Memory B cell (primary cell): ENCODE measurements at regions not wholly inside any gene's neighbourhood (a gene's known extent, or its start where the extent isn't known, plus 50 kb on each side); places are given as distances from the start of the nearest gene placed in this dataset.

Experiments
- ATAC-seq: fragments of 150-1000 bp; cut with Tn5 transposase; 2 replicates; pipeline ENCODE4 v1.10.0; 2021; ENCODE audit warnings: low read depth, mild to moderate bottlenecking, moderate library complexity
- DNase-seq, 2 donors: peaks; one replicate each; pipeline ENCODE4 v3.0.0; 2022; ENCODE audit warnings: low spot score in 2 of 2
- H3K27ac Mint-ChIP-seq: one replicate; pipeline ENCODE4 v1.8.0; 2022; ENCODE audit warnings: mild to moderate bottlenecking, moderate library complexity, mixed read lengths
- H3K27me3 Mint-ChIP-seq: one replicate; pipeline ENCODE4 v1.8.0; 2022; ENCODE audit warnings: mixed read lengths
- H3K36me3 Mint-ChIP-seq: one replicate; pipeline ENCODE4 v1.8.0; 2022; ENCODE audit warnings: mild to moderate bottlenecking, mixed read lengths
- H3K4me1 Mint-ChIP-seq: one replicate; pipeline ENCODE4 v1.8.0; 2022; ENCODE audit warnings: mixed read lengths
- H3K4me3 Mint-ChIP-seq: one replicate; pipeline ENCODE4 v1.8.0; 2022; ENCODE audit warnings: mild to moderate bottlenecking, moderate library complexity, mixed read lengths
- H3K9me3 Mint-ChIP-seq: one replicate; pipeline ENCODE4 v1.8.0; 2022; ENCODE audit warnings: mixed read lengths

DNA sequence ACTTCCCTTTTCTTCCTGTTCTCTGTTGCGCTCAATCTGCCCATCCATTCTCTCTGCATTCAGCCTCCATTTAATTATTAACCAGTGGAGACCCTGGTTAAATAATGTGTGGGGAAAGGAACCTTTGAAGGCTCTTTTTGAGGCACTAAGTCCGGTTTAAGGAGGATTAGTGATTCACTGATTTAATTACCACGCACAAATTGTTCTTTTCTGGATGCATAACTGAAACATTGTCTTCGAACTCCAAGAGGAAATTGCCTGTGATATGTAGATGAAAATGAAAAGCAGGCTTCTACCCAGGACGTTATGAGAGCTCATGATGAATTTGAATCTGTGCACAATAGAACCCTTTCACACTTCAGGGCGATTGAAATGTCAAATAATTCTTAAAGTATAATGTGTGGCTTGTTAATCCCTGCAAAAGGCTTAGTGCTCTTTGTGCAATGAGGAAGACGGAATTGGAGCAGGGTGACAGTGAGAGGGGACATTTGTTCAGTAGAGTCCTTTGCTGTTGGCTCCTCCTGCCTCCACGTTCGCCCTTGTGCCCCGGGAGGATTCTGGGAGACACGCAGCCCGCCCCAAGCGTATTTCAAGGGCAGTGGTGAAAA lies 51.1 kb upstream of the ZNF236 start:
- H3K9me3 Mint-ChIP-seq: peaks cover 6% of the 10 kb centered on the region
- no peak overlapping the region for H3K4me3 Mint-ChIP-seq
- H3K27ac Mint-ChIP-seq: no peak overlapping the region
- H3K36me3 Mint-ChIP-seq: peaks cover 2% of the 10 kb centered on the region
- peaks cover 3% of the 10 kb centered on the region for H3K4me1 Mint-ChIP-seq
- peaks cover 12% of the 10 kb centered on the region for H3K27me3 Mint-ChIP-seq
- no peak for DNase-seq
- ATAC-seq: no peak

DNA sequence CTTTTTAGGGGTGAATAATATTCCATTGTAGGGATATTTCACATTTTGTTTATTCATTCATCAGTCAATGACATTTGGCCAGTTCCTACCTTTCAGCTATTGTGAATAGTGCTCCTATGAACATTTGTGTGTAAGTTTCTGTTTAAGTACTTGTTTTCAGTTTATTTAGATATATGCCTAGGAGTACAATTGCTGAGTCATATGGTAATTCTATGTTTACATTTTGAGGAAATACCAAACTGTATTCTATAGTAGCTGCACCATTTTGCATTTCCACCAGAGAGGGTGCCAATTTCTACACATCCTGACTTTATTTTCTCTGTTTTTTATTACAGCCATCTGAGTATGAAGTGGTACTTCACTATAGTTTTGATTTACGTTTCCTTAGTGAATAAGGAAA lies 54.4 kb upstream of the ZNF236 start:
- H3K4me3 Mint-ChIP-seq: no peak overlapping the region
- no peak for DNase-seq
- H3K36me3 Mint-ChIP-seq: peaks cover 2% of the 10 kb centered on the region
- peaks cover 6% of the 10 kb centered on the region for H3K9me3 Mint-ChIP-seq
- ATAC-seq: no peak
- peaks cover 3% of the 10 kb centered on the region for H3K4me1 Mint-ChIP-seq
- H3K27me3 Mint-ChIP-seq: peaks cover 15% of the 10 kb centered on the region
- no peak overlapping the region for H3K27ac Mint-ChIP-seq

DNA sequence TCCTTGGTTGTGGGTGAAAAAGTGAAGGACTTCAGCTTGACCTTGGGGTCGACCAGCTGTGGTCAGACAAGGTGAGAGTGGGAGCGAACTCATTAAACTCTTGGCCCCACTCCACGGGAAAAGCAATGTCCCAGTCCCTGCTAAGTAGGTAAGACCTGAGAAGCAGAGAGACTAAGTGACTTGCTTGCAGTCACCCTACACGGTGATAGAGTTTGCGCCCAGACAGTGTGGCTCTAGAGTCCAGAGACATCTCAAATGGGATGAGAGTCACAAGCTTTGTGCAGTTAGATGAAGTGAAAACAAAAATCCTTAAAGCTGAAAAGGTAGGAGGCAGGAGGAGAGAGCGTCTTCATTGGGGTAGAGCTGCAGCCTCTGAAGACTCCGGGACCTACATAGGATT lies 55.9 kb upstream of the ZNF236 start:
- no peak overlapping the region for H3K4me3 Mint-ChIP-seq
- H3K27ac Mint-ChIP-seq: no peak overlapping the region
- peaks cover 5% of the 10 kb centered on the region for H3K4me1 Mint-ChIP-seq

DNA sequence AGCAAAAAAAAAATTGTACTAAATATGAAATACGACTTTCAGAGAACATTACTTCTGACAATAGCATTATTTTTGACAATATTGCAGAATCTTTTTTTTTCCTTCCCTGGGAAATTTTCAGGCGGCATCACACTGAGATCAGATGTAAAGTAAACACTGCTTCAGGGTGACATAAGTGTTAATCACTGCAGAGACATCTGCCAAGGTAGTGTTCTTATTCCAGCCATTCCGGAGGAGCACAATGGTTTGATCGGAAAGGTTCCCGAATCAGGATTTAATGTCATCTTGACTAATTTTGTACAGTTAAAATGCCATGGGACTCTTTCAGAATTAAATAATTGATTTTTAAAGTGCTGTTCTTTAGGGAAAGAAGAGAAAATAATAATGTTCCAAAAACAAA lies 56.7 kb upstream of the ZNF236 start:
- Mint-ChIP-seq H3K4me3 (no peak overlapping the region), H3K4me1 (peaks cover 5% of the 10 kb centered on the region), H3K9me3 (peaks cover 9% of the 10 kb centered on the region), H3K36me3 (no peaks in the 10 kb centered on the region), H3K27me3 (peaks cover 6% of the 10 kb centered on the region), H3K27ac (no peak overlapping the region)
- ATAC-seq (no peak), DNase-seq (no peak)

More for the DNA sequence above, 55.9 kb upstream of the ZNF236 start:
- no peak for DNase-seq
- Mint-ChIP-seq H3K27me3 (peaks cover 6% of the 10 kb centered on the region), H3K36me3 (no peaks in the 10 kb centered on the region), H3K9me3 (peaks cover 9% of the 10 kb centered on the region)
- ATAC-seq: no peak

DNA sequence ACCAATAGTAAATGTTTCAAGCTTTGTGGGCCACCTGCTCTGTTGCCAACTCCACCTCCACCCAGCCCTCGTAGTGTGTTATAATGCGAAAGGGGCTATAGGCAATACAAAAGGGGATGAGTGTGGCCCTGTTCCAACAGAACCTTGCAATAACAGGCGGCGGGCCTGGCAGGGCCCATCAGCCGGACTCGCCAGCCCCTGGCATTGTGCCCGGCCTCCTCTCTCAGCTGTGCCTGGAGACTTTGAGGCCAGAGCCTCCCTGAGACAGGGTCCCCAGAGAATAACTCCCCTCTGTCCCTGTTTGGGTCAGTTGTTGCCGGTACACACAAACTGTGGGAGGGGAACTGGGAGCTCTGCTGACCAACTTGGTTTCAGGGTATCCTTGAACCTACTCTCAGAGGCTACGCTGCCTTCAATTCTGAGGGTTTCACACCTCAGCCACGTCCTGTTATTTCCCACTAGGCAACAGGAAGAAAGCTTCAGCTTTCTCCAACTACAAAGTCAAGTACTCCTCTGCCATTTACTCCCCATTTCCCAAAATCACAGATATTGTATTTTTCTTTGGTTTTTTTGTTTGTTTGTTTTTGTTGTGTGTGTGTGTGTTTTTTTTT lies 58.0 kb upstream of the ZNF236 start:
- no peak for DNase-seq
- no peaks in the 10 kb centered on the region for H3K36me3 Mint-ChIP-seq
- peaks cover 6% of the 10 kb centered on the region for H3K27me3 Mint-ChIP-seq
- peaks cover 5% of the 10 kb centered on the region for H3K4me1 Mint-ChIP-seq
- H3K9me3 Mint-ChIP-seq: peaks cover 9% of the 10 kb centered on the region
- no peak overlapping the region for H3K27ac Mint-ChIP-seq
- no peak overlapping the region for H3K4me3 Mint-ChIP-seq
- no peak for ATAC-seq

DNA sequence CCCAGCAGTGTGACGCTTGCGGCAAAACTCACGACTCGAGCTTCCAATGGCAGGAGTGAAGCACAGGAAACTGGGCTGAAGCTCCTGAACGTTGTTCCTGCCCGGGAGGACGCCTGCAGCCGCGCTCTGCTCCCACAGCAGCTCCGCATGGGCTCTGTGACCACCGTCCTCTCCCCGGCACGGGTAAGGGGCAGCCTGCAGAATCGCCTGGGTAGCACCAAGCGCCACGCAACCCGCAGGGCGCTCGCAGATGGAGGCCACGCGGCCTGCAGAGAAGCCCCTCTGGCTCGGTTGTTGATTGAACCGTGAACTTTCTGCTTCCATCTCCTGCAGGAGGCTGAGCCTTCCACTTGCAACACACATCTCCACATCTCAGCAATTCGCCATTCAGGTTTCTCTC lies 63.3 kb upstream of the ZNF236 start:
- H3K9me3 Mint-ChIP-seq: peaks cover 4% of the 10 kb centered on the region
- H3K27ac Mint-ChIP-seq: no peak overlapping the region
- no peaks in the 10 kb centered on the region for H3K36me3 Mint-ChIP-seq
- no peak overlapping the region for H3K4me3 Mint-ChIP-seq
- DNase-seq (no peak), ATAC-seq (no peak)
- peaks cover 5% of the 10 kb centered on the region for H3K4me1 Mint-ChIP-seq
- no peaks in the 10 kb centered on the region for H3K27me3 Mint-ChIP-seq

DNA sequence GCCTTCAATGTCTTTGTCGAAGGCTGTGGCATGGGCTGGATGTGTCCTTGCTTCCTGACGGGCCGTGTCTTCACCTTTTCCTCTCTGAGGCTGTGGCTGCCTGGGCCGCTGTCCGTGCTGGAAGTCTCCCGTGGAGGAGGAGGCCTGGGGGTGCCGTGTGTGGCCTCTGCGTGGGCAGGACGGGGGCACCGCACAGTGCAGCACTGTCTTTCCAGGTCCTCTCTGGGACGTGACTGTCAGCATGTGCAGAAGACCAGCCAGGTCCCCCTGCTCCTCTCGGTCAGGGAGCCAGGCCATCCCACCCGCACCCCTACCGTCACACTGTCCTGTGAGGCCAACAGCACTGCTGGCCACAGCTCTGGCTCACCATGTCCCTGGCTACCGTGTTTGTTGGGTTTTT lies 64.4 kb upstream of the ZNF236 start:
- Mint-ChIP-seq H3K27me3 (no peaks in the 10 kb centered on the region), H3K4me3 (no peak overlapping the region), H3K36me3 (no peaks in the 10 kb centered on the region), H3K4me1 (peaks cover 5% of the 10 kb centered on the region), H3K27ac (no peak overlapping the region), H3K9me3 (peaks cover 4% of the 10 kb centered on the region)
- no peak for DNase-seq
- no peak for ATAC-seq

DNA sequence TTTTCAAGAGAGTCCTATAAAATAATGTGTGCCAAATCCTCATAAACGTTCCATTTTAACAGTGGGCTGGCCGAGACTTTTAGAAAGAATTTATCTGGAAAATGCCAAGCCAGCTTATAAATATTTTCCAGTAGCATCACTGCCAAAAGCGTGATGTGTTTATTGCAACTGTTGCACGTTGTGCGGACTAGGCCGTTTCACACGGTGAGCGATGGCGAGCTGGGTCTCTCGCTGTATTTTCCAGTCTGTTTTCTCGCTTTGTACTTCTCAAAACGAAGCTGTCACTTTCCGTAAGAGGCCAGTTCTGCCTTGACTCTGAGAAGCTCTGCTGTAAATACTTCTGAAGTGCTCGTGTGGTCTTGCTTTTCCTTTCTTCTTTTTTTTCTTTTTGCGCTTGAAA lies 65.0 kb upstream of the ZNF236 start:
- Mint-ChIP-seq H3K4me1 (peaks cover 5% of the 10 kb centered on the region), H3K27me3 (no peaks in the 10 kb centered on the region), H3K4me3 (no peak overlapping the region), H3K9me3 (peaks cover 4% of the 10 kb centered on the region), H3K27ac (no peak overlapping the region), H3K36me3 (no peaks in the 10 kb centered on the region)
- DNase-seq: no peak
- no peak for ATAC-seq

DNA sequence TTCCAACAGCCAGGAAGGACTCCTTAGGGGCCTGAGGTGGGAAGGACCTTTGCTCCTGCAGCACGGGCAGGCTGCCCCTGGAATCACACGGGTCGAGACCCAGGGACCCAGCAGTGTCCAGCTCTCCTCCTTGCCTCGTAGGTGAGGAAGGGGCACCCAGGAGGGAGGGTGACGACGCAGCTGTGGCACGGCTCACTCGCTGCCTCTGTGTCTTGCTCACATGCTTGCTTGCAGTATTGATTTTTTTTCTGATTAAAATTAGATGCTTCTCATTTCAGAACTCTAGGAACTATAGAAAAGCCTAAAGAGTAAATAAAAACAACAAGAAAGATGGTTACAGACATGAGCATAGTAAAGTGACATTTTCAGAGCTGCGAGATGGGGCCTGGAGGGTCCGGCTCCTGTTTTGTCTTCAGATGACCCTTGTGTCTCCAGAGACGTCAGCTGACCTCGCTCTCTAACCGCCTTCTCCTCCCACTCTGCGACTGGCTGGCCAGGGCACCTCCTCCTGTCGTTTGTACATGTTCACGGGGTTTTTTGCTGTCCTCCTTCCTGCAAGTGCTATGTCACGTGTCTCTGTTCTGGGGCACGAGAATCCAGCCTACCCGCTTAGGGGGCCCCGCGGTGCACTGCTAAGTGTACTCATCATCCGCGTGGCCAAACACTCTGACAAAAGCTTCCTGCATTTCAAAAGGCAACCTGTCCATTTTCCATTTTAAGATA lies 65.7 kb upstream of the ZNF236 start:
- H3K4me1 Mint-ChIP-seq: peaks cover 3% of the 10 kb centered on the region

DNA sequence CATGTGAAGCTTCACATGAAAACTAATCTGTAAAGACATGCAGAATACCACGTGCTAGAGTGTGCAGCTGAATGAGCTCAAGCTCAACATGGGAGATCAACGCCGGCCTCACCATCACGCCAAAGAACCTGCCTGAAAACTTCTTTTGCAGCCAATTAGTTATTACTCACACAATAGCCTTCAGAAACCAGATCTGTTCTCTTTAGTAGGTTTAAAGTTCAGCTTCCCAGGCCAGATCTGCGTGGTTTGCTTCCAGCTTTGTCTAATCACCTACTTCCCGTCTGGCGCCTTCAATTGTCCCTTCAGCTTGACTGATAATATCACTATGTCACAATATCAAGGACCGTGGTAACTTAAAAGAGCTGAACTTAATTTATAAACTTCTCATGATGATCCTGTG lies 68.0 kb upstream of the ZNF236 start:
- Mint-ChIP-seq H3K27me3 (no peaks in the 10 kb centered on the region), H3K9me3 (peaks cover 7% of the 10 kb centered on the region), H3K4me1 (no peaks in the 10 kb centered on the region), H3K36me3 (peaks cover 6% of the 10 kb centered on the region), H3K4me3 (no peak overlapping the region), H3K27ac (no peak overlapping the region)
- no peak for ATAC-seq
- DNase-seq: no peak

More for the DNA sequence above, 65.7 kb upstream of the ZNF236 start:
- DNase-seq (no peak), ATAC-seq (no peak)
- Mint-ChIP-seq H3K27me3 (no peaks in the 10 kb centered on the region), H3K36me3 (no peaks in the 10 kb centered on the region), H3K27ac (no peak overlapping the region), H3K4me3 (no peak overlapping the region), H3K9me3 (peaks cover 4% of the 10 kb centered on the region)

DNA sequence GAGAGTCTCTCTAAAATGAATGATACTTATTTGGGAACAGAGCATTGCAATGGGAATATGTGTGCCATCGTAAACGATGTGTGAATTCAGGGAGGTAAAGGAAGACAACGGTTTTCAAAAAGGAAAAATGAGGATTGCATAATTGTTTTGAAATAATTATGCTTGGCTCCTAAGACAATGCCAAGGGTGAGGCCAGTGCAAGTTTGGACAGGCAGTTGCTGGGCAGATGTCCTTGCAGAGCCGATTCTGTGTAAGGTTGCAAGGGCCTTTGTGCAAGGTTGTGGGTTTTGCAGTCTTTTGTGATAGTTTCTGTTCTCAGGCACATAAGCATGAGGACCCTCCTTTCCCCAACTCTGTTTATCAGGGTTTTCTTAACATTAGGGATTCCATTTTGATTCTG lies 70.0 kb upstream of the ZNF236 start:
- H3K4me3 Mint-ChIP-seq: no peak overlapping the region
- H3K36me3 Mint-ChIP-seq: peaks cover 6% of the 10 kb centered on the region
- H3K27me3 Mint-ChIP-seq: no peaks in the 10 kb centered on the region
- H3K9me3 Mint-ChIP-seq: peaks cover 11% of the 10 kb centered on the region
- DNase-seq: no peak
- H3K4me1 Mint-ChIP-seq: no peaks in the 10 kb centered on the region
- ATAC-seq: no peak
- no peak overlapping the region for H3K27ac Mint-ChIP-seq

DNA sequence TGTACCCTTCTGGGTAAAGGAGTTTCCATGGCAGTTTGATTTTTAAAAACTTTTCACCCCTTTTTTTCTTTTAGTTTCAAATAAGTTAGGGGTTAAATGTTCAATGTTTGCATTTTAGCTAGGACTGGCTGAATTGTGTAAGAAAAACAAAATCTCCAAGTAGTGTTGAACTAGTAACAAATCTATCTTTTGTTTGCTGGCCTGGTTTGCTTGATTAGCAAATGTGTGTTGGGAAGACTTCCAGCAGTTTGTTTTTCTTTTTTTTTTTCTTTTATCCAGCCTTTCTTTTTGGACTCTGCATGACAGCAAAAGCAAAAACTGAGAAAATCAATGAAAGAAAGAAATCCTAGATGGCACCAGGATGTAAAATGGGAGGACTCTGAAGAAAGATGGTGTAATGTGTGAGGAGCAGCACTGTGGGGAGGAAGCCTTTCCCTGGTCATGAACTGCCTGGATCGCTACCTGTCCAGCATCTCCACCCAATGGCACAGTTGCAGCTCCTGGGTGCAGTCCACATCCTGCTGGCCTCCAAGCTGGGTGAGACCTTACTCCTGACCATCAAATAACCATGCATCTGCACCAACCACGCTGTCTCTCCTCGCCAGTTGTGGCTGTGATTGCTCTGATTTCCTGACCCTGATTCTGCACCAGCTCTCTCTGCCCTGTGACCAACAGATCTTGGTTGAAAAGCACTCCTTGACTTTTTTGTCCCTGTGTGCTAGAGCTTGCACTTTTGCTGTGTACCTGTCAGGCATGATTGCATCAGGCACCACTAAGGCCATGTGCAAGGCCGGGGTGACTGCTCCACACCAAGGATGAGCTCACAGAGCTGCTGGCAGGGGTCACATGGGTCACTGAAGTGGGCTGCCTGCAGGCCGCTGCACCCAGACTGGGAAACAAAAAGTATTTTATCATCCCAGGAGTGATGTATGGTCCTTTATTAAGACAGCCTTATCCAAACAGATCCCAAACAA lies 71.2 kb upstream of the ZNF236 start:
- ATAC-seq: no peak
- no peaks in the 10 kb centered on the region for H3K4me1 Mint-ChIP-seq
- no peak for DNase-seq
- peaks cover 6% of the 10 kb centered on the region for H3K36me3 Mint-ChIP-seq
- H3K4me3 Mint-ChIP-seq: no peak overlapping the region
- no peaks in the 10 kb centered on the region for H3K27me3 Mint-ChIP-seq
- H3K27ac Mint-ChIP-seq: no peak overlapping the region
- peaks cover 11% of the 10 kb centered on the region for H3K9me3 Mint-ChIP-seq

DNA sequence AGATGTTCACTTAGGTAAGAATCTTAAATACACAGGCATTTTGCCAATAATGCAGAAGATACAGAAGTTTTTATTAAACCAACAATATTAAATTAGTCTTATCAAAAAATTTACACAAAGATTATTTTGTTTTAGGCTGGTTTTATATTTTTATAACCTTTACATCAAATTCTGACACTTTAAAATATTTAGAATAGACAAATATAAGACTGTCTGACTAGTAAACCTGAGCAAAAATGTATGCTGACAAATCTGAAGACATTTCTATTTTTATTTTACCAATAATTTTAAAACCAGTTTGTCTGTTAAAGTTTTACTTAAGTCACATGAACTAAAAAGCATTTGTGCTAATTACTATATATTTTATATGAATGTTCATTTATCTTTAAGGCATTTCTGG lies 72.1 kb upstream of the ZNF236 start:
- no peaks in the 10 kb centered on the region for H3K4me1 Mint-ChIP-seq
- no peaks in the 10 kb centered on the region for H3K27me3 Mint-ChIP-seq
- ATAC-seq (no peak), DNase-seq (no peak)
- H3K4me3 Mint-ChIP-seq: no peak overlapping the region
- peaks cover 11% of the 10 kb centered on the region for H3K9me3 Mint-ChIP-seq
- H3K27ac Mint-ChIP-seq: no peak overlapping the region
- H3K36me3 Mint-ChIP-seq: peaks cover 6% of the 10 kb centered on the region

DNA sequence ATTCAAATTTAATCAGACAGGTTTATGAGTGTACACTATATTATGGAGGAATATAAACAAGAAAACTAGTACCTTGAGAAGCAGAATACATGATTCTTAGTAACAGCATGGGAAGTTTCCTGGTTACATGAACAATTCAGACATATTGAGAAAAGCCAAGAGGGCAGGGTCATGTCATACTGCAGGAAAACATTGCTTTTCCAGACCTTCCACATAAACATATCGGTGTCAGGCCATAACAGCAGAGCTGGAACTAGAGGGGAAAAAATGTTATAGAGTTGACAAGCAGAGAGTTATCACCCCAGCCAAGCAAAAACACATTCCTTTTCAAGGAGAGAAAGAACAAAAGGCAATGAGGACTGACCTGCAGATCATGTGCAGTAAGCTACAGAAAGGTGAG lies 74.7 kb upstream of the ZNF236 start:
- ATAC-seq (no peak), DNase-seq (no peak)
- peaks cover 11% of the 10 kb centered on the region for H3K9me3 Mint-ChIP-seq
- peaks cover 2% of the 10 kb centered on the region for H3K27me3 Mint-ChIP-seq
- no peaks in the 10 kb centered on the region for H3K4me1 Mint-ChIP-seq
- no peak overlapping the region for H3K27ac Mint-ChIP-seq
- H3K4me3 Mint-ChIP-seq: no peak overlapping the region
- peaks cover 6% of the 10 kb centered on the region for H3K36me3 Mint-ChIP-seq
